NB4 (cell line): ENCODE measurements at regions not wholly inside any gene's neighbourhood (a gene's known extent, or its start where the extent isn't known, plus 50 kb on each side); places are given as distances from the start of the nearest gene placed in this dataset.

ENCODE experiments used
- DNase-seq: peaks from one replicate; pipeline ENCODE4 v3.0.0; 2010; ENCODE audit warnings: low read depth
- H3K4me3 ChIP-seq: one replicate; pipeline ENCODE4 v1.5.1; 2011; ENCODE audit warnings: mild to moderate bottlenecking, low read depth, low read length, moderate library complexity
- CTCF ChIP-seq: IDR thresholded peaks from one replicate; pipeline ENCODE4 v1.5.1; 2012; ENCODE audit warnings: low read depth, low read length
- MYC ChIP-seq: IDR thresholded peaks from 2 replicates; pipeline ENCODE4 v1.6.1; 2011; ENCODE audit warnings: low read depth, low read length
- POLR2A ChIP-seq: IDR thresholded peaks from 2 replicates; pipeline ENCODE4 v1.6.1; 2011; ENCODE audit warnings: mild to moderate bottlenecking; ENCODE audit not compliant: insufficient read length; ENCODE audit errors: extremely low read depth
- TF ChIP-seq, protein P1 (sequence below): IDR thresholded peaks from 2 replicates; pipeline ENCODE4 v1.6.1; 2011; ENCODE audit warnings: low read depth, low read length

GRCh38 chr17:34799751-34800150, 161.5 kb downstream of the CCT6B start:
- no peak overlapping the region for H3K4me3 ChIP-seq
- no peak for DNase-seq
- no peak for TF ChIP-seq CTCF
- TF ChIP-seq POLR2A: no peak
- TF ChIP-seq MYC: no peak
- TF ChIP-seq, protein P1, sequence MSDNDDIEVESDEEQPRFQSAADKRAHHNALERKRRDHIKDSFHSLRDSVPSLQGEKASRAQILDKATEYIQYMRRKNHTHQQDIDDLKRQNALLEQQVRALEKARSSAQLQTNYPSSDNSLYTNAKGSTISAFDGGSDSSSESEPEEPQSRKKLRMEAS: no peak

- TF ChIP-seq CTCF: no peak
- TF ChIP-seq POLR2A: no peak
- TF ChIP-seq MYC: no peak
- TF ChIP-seq, protein P1: no peak
- DNase-seq: no peak
- no peak overlapping the region for H3K4me3 ChIP-seq
These were observed 162.7 kb downstream of the CCT6B start for GRCh38 chr17:34798581-34798980.

- peak; percentile 51 for DNase-seq
- TF ChIP-seq CTCF: no peak
- no peak for TF ChIP-seq MYC
- TF ChIP-seq, protein P1: no peak
- no peak for TF ChIP-seq POLR2A
- no peak overlapping the region for H3K4me3 ChIP-seq
These were observed 163.5 kb downstream of the CCT6B start for GRCh38 chr17:34797720-34798119.

- no peak for DNase-seq
- TF ChIP-seq, protein P1: no peak
- TF ChIP-seq CTCF: no peak
- TF ChIP-seq POLR2A: no peak
- TF ChIP-seq MYC: no peak
- H3K4me3 ChIP-seq: no peak overlapping the region
These were observed 167.9 kb downstream of the CCT6B start for GRCh38 chr17:34793231-34793908.

- no peak for DNase-seq
- TF ChIP-seq MYC (no peak), CTCF (no peak), POLR2A (no peak)
- TF ChIP-seq, protein P1: no peak
- H3K4me3 ChIP-seq: no peak overlapping the region
These were observed 172.6 kb downstream of the CCT6B start for GRCh38 chr17:34788696-34789095.

DNA sequence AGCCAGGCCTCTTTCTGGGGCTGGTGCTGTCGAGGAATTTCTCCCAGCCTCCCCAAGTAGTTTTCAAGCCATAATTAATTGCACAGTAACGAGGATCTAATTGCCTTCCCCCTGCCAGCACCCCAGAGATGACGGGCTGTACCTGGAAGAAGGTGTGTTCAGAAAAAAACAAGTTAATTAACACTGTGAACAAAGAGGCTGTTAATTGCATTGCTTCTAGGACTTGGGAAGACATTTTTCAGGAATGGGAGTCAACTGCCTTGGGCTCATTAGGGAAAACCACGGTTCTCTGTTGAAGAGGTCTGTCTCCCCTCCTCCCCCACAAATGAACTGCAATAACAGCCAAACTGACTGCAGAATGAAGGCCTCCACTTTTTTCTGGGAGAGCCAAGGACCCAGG, 176.7 kb downstream of the CCT6B start:
- TF ChIP-seq, protein P1: no peak
- TF ChIP-seq CTCF: no peak
- no peak for TF ChIP-seq MYC
- no peak for TF ChIP-seq POLR2A
- no peak overlapping the region for H3K4me3 ChIP-seq
- DNase-seq: no peak
